Effector CD4-positive, alpha-beta T cell (primary cell): ENCODE measurements at regions not wholly inside any gene's neighbourhood (a gene's known extent, or its start where the extent isn't known, plus 50 kb on each side); places are given as distances from the start of the nearest gene placed in this dataset.
A peak's percentile ranks its signal among the peaks of the same experiment; 100 is the strongest.

Experiments used
- DNase-seq: peaks from one replicate; pipeline ENCODE4 v3.0.0-alpha.2; 2020

- no peak for DNase-seq
Observed at GRCh38 chr2:479031-479430, 191.1 kb upstream of the ALKAL2 start.

- DNase-seq = no peak
Observed at GRCh38 chr2:471560-471959, 183.7 kb upstream of the ALKAL2 start.

- DNase-seq = no peak
Observed at GRCh38 chr2:469514-469913, 181.6 kb upstream of the ALKAL2 start.

DNA sequence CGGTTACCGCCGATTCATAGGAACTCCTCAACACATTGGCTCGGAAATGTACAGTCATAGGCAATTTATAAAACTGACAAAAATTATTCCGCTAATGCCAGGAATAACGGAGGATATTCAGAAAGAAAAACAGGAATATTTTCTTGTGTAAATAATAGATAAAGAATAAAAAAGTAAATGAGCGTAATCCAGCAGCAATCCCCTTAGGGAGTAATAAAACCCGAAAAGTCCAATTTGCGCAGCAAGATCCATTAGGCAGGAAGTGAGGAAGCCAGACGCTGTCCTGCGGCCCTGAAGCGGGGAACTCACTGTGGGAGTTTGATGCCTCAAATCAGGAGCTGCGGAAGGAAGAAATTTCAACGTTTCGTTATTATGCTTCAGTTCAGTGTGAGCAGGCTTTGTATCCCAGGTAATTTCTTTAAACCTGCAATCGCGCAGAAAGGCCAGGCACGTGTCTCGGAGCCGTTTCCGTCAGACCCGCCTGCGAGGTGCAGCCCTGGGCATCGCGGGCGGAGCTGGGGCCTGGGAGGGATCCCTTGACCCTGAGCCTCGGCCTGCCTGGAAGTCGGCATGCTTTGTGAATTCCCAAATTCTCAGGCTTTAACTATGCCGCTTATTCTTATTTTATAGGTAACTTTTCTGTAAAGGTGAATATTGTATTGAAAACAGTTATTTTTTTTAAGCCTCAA lies 180.9 kb upstream of the ALKAL2 start:
- no peak for DNase-seq

DNA sequence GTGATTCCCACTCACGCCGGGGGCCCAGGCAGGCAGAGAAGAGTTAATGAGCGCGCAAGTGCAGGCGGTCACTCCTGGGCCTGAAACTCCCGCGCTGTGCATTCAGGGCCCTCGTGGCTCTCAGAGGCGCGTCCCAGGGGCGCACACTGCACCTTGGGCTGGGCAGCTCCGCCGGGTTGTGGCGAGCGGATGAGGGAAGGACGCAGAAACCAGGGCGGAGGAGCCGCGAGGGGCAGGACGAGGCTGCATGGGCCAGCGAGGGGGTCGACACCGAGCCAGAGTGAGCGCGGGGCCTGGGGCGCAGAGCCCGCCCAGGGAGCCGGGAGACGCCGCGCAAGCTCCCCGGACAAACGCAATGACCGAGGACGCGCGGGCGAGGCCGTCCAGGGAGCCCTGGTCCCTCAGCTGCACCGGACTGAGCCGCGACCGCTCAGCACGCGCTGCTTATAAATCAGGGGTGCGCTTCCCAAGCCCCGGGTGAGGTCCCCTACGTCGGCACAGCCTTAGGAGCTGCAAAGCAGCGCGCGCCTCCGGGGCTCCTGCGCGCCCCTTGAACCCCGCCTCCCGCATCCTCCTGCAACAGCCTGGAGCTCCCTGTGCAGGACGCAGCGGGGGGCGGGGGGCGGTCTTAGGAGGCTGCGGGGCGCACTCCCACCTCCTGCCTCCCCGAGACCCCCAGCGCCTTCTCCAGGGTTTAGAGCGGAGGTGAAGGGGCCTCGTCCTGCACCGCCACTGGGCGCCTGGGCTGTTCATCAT lies 180.2 kb upstream of the ALKAL2 start:
- no peak for DNase-seq

GRCh38 chr2:467543-467891 lies 179.6 kb upstream of the ALKAL2 start:
- no peak for DNase-seq

GRCh38 chr2:467101-467500 lies 179.2 kb upstream of the ALKAL2 start:
- DNase-seq = no peak

- DNase-seq = no peak
Observed at GRCh38 chr2:464562-465309, 176.8 kb upstream of the ALKAL2 start.

DNA sequence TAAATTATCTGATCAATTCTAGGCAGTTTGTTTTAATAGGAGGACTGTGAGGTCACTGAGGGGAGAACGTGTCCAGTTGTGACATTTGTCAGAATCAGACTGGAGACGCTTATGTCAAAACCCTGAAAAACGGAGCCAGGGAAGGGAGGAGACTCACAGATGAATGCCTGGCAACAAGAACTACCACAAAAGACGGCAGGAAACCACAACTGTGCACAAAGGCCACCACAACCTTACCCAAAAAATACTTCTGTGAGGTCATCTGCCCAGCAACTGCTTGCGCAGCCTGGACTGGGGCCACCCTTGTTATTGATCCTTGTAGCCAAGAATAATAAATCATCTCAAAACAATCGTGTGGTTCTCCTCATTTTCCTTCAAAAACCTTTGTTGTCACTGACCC lies 173.0 kb upstream of the ALKAL2 start:
- peak; percentile 13 for DNase-seq

DNA sequence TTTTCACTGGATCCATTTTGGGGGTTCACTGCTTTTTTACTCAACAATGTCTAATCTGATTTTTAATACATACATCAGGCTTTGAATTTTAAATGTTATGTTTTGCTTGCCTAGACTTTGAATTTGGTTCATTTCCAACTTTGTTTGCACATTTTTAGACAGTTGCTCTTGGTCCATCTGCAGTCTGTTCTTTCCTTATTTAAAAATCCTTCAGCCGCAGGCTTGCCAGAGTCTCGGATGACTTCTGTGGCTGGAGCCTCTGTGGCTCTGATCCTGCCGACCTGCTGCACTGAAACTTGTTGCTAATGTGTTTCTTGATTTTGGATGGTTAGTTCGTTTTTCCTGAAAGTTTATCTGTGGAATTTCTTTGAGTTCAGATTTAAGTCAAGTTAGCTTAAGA lies 172.0 kb upstream of the ALKAL2 start:
- no peak for DNase-seq

DNA sequence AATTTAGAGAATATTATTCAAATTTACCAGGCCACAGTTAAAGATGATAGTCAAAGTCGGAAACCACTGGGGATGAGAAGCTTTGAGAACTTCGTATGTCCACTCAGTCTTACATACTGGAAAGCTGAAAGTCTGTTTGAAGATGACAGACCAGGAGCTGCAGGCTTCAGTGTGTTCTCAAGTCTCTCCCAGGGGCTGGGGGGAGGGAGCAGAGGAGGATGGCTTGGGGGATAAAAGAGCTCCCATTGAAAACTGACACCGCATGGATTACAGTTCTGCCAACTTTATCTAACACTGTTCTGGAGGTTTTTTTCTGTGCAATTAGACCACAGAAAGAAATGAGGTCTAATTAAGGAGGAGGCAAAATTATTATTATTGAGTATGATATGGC lies 170.5 kb upstream of the ALKAL2 start:
- DNase-seq = no peak

DNA sequence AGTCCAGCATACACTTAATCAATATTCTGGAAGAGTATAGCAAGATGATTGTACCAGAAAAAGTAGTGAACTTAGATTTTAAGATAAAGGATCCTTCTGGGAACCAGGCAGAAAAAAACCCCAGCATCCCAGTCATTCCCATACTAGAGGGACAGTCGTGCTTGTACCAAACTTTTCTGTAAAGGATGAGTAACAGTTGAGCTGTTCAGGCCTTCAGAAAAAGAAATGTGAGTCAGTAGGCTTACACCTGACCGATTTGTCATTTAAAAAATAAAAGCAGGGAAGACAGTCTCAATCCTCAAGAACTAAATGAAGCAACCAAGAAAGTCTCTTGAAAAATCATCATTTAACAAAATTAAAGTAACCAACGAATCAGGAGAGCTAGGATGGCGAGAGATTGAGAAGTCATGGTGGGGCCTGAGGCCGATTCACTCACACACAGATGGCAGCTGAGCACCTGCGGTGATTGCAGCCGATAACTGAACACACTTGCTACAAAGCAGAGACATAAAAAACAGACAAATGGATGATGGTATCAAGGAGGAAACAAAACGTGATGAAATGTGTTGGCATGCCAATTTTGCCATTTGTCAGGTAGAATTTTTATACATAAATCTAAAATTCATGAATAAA lies 170.0 kb upstream of the ALKAL2 start:
- DNase-seq = no peak

GRCh38 chr2:457262-457661 lies 169.4 kb upstream of the ALKAL2 start:
- DNase-seq = no peak

DNA sequence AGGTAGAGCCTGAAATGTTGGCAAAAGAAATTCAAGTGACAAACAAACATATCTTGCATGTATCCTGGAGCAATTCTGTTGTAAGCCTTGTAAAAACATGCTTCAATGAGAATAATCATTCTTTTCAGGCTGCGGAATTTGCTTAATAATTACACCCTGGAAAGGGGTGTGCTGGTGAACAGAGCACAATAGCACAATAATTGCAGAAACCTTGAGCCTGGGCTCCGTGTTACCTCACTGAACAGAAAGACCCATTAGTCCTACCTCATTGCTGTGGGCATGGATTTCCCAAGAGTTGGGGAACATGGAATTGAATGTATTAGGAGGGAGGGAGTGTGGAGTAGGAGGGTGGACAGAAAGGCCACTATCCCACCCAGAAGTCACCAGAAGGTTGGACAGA lies 168.0 kb upstream of the ALKAL2 start:
- no peak for DNase-seq

GRCh38 chr2:455015-455705 lies 167.3 kb upstream of the ALKAL2 start:
- no peak for DNase-seq

GRCh38 chr2:453132-453531 lies 165.2 kb upstream of the ALKAL2 start:
- DNase-seq = no peak

GRCh38 chr2:451495-451894 lies 163.6 kb upstream of the ALKAL2 start:
- no peak for DNase-seq

DNA sequence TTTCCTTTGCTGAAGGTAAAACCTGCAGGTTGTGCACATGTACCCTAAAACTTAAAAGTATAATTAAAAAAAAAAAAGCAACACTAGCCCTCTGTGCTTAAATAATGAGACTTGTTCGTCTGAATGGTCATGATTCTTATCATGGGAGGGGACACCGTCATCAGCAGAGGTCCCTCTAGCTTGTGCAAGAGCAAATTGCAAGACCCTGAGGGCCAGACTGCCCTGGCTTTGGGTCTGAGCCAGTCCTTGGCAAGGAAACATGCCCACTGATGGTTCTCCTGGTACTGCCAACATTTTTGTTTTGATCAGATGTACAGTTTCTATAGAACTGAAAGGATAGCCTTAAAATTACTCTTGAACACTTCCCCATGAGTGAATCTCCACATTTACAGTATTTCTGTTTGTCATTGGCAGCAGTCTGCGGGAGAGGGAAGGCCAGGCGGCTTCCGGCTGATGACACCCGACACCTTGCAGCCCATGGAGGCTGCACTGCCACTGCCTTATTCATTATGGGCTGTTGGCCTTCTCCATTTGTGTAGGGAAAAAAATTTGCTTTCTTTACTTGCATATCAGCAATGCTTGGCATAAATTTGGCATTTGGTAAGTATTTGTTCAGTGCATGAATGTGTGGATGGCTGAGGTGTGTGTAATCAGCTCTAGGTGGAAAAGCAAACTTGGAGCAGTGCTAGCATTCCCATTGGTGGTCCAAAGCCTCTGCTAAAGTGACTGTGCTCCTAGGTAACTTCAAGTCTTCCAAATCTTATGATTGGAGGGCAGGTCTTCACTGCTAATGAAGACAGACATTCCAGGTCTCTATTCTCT lies 161.6 kb upstream of the ALKAL2 start:
- DNase-seq = no peak

- no peak for DNase-seq
Observed at GRCh38 chr2:447902-448665, 160.2 kb upstream of the ALKAL2 start.

- no peak for DNase-seq
Observed at GRCh38 chr2:446963-447530, 159.2 kb upstream of the ALKAL2 start.
